Peyer's patch (tissue), 4 donors: ENCODE measurements at regions not wholly inside any gene's neighbourhood (a gene's known extent, or its start where the extent isn't known, plus 50 kb on each side); places are given as distances from the start of the nearest gene placed in this dataset.

Source experiments
- CTCF ChIP-seq, 6 experiments: fragments of 450-650 bp in 4 of 6; fragments of 200-600 bp in 2 of 6; sonication (generic) in 1 of 6; IDR thresholded peaks; one replicate each; pipeline ENCODE4 v1.5.1; 2017 to 2019; ENCODE audit warnings: antibody characterized with exemption in 6 of 6, mild to moderate bottlenecking in 3 of 6, moderate library complexity in 1 of 6
- POLR2A ChIP-seq, 2 donors: fragments of 450-650 bp; IDR thresholded peaks; one replicate each; pipeline ENCODE4 v1.5.1; 2017; ENCODE audit warnings: antibody characterized with exemption in 2 of 2, mild to moderate bottlenecking in 2 of 2, moderate library complexity in 2 of 2

DNA sequence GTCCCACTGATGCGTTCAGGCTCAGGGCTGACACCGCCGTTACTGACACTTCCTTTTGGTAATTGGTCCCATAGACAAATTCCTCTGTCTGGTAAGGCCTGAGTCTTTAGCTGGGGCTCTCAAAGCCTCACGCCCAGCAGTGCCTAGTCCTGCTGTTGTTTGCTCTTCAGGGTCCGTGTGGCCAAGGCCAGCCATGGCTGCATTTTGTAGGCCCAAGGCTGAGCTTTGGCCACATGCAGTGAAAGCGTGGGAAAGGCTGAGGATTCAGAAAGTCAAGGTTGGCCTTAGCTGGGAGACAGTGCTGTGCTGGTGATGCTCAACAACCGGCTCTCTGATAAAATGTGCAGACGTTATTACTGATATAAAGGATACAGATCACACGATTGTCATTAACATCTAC, 63.5 kb upstream of the C1orf174 start:
- no peak for TF ChIP-seq CTCF (IDR thresholded peaks at IDR 0.05)
- TF ChIP-seq POLR2A (IDR thresholded peaks at IDR 0.05), result no peak
